Loucy (cell line): ENCODE measurements at regions not wholly inside any gene's neighbourhood (a gene's known extent, or its start where the extent isn't known, plus 50 kb on each side); places are given as distances from the start of the nearest gene placed in this dataset.

Source experiments
- CTCF ChIP-seq: fragments of 200-600 bp; sonication (generic); conservative IDR thresholded peaks from 2 replicates; pipeline ENCODE4 v1.5.1; 2014; ENCODE audit warnings: mild to moderate bottlenecking, antibody characterized with exemption, low read length
- EZH2phosphoT487 ChIP-seq: fragments of 200-600 bp; IDR thresholded peaks from 2 replicates; pipeline ENCODE4 v1.6.1; 2018; ENCODE audit warnings: antibody characterized with exemption, mild to moderate bottlenecking, moderate library complexity, borderline replicate concordance

- TF ChIP-seq CTCF: no peak
- TF ChIP-seq EZH2phosphoT487: no peak
These were observed 61.6 kb upstream of the HPCAL1 start for GRCh38 chr2:10240911-10241610.
